IMR-90 (cell line): ENCODE measurements at regions not wholly inside any gene's neighbourhood (a gene's known extent, or its start where the extent isn't known, plus 50 kb on each side); places are given as distances from the start of the nearest gene placed in this dataset.

Experiments used
- ATAC-seq: fragments of 200-7000 bp; cut with Tn5 transposase; 2 replicates; pipeline ENCODE4 v1.9.1; 2020; ENCODE audit warnings: low read depth, mild to moderate bottlenecking, moderate library complexity
- BruUV-seq: library from RNA; stranded (reverse); fragments of 400-500 nt; replicated peaks from 2 replicates; lab custom pipeline; 2021; lab: Mats Ljungman, UMichigan
- CTCF ChIA-PET: fragments of 300-600 bp; formaldehyde crosslinking; extraction: SDS; loops from one replicate; lab custom pipeline; 2021; ENCODE audit warnings: antibody characterized with exemption; lab: Yijun Ruan, JAX
- POLR2A ChIA-PET: fragments of 300-600 bp; sonication (Branson Sonifier 250); formaldehyde crosslinking; loops from one replicate; lab custom pipeline; 2022; ENCODE audit warnings: antibody characterized with exemption; ENCODE audit not compliant: unreplicated experiment; lab: Charles Lee
- DNase-seq: peaks from one replicate; pipeline ENCODE4 v3.0.0; 2013
- H2AFZ ChIP-seq: replicated peaks from 2 replicates; pipeline ENCODE3; 2013; ENCODE audit warnings: low read length, mild to moderate bottlenecking; ENCODE audit not compliant: poor library complexity
- H2AK5ac ChIP-seq: 2 replicates; pipeline ENCODE4 v1.6.1; 2013; ENCODE audit warnings: low read depth, low read length, inconsistent platforms
- H2AK9ac ChIP-seq: replicated peaks from 2 replicates; pipeline ENCODE3; 2013; ENCODE audit warnings: mild to moderate bottlenecking, low read depth, low read length, moderate library complexity; ENCODE audit not compliant: poor library complexity
- H2BK120ac ChIP-seq: 2 replicates; pipeline ENCODE4 v1.6.1; 2013; ENCODE audit warnings: low read depth, low read length, inconsistent platforms
- H2BK15ac ChIP-seq: 3 replicates; pipeline ENCODE4 v1.6.1; 2013; ENCODE audit warnings: low read depth, low read length, inconsistent platforms
- H2BK20ac ChIP-seq: 2 replicates; pipeline ENCODE4 v1.6.1; 2013; ENCODE audit warnings: low read depth, mild to moderate bottlenecking, inconsistent platforms, low read length, moderate library complexity
- H2BK5ac ChIP-seq: 2 replicates; pipeline ENCODE4 v1.6.1; 2013; ENCODE audit warnings: mild to moderate bottlenecking, low read depth, low read length, inconsistent platforms; ENCODE audit not compliant: poor library complexity, severe bottlenecking
- H3K14ac ChIP-seq: replicated peaks from 2 replicates; pipeline ENCODE4 v1.6.1; 2013; ENCODE audit warnings: low read depth, low read length, inconsistent platforms
- H3K18ac ChIP-seq: 2 replicates; pipeline ENCODE4 v1.6.1; 2013; ENCODE audit warnings: low read depth, low read length, control low read depth
- H3K23ac ChIP-seq: 2 replicates; pipeline ENCODE4 v1.6.1; 2013; ENCODE audit warnings: low read depth, low read length, inconsistent platforms
- H3K27ac ChIP-seq: 2 replicates; pipeline ENCODE4 v1.5.1; 2013; ENCODE audit warnings: mild to moderate bottlenecking, control low read depth, low read length; ENCODE audit not compliant: insufficient read depth
- H3K27me3 ChIP-seq: 2 replicates; pipeline ENCODE4 v1.6.1; 2013; ENCODE audit warnings: low read length; ENCODE audit not compliant: control insufficient read depth, insufficient read depth
- H3K36me3 ChIP-seq: 2 replicates; pipeline ENCODE4 v1.6.1; 2013; ENCODE audit warnings: low read length, mixed read lengths; ENCODE audit not compliant: control insufficient read depth, insufficient read depth
- H3K4ac ChIP-seq: 2 replicates; pipeline ENCODE4 v1.6.1; 2013; ENCODE audit warnings: low read depth, low read length, inconsistent platforms
- H3K4me1 ChIP-seq: 2 replicates; pipeline ENCODE4 v1.6.1; 2013; ENCODE audit warnings: low read length, mixed read lengths; ENCODE audit not compliant: control insufficient read depth, insufficient read depth
- H3K4me2 ChIP-seq: 2 replicates; pipeline ENCODE4 v1.6.1; 2013; ENCODE audit warnings: low read depth, mild to moderate bottlenecking, control low read depth, low read length, moderate library complexity
- H3K4me3 ChIP-seq: 2 replicates; pipeline ENCODE4 v1.5.1; 2013; ENCODE audit warnings: low read depth, mild to moderate bottlenecking, control low read depth, low read length, moderate library complexity; ENCODE audit not compliant: insufficient read depth
- H3K56ac ChIP-seq: 2 replicates; pipeline ENCODE4 v1.6.1; 2013; ENCODE audit warnings: low read length, inconsistent platforms; ENCODE audit not compliant: insufficient read depth; ENCODE audit errors: extremely low read depth
- H3K79me1 ChIP-seq, 2 experiments: 2 replicates each; pipeline ENCODE4 v1.6.1; 2013; ENCODE audit warnings: low read length in 2 of 2, inconsistent platforms in 1 of 2, low read depth in 1 of 2
- H3K9ac ChIP-seq: 2 replicates; pipeline ENCODE4 v1.6.1; 2013; ENCODE audit warnings: low read depth, low read length, control low read depth
- H3K9me1 ChIP-seq: 2 replicates; pipeline ENCODE4 v1.6.1; 2013; ENCODE audit warnings: low read length, inconsistent platforms; ENCODE audit not compliant: insufficient read depth
- H3K9me3 ChIP-seq: 2 replicates; pipeline ENCODE4 v1.6.1; 2013; ENCODE audit warnings: low read length; ENCODE audit not compliant: control insufficient read depth, insufficient read depth
- H4K20me1 ChIP-seq: 2 replicates; pipeline ENCODE4 v1.6.1; 2013; ENCODE audit warnings: low read length, inconsistent platforms; ENCODE audit not compliant: insufficient read depth
- H4K5ac ChIP-seq: 2 replicates; pipeline ENCODE4 v1.6.1; 2013; ENCODE audit warnings: mild to moderate bottlenecking, low read depth, low read length, control low read depth
- H4K8ac ChIP-seq, 2 experiments: 2 replicates each; pipeline ENCODE4 v1.6.1; 2013; ENCODE audit warnings: low read depth in 2 of 2, low read length in 2 of 2, control low read depth in 1 of 2, inconsistent platforms in 1 of 2
- H4K91ac ChIP-seq: 2 replicates; pipeline ENCODE4 v1.6.1; 2013; ENCODE audit warnings: low read depth, low read length, inconsistent platforms; ENCODE audit not compliant: insufficient read depth
- BHLHE40 ChIP-seq: fragments of 150-350 bp; IDR thresholded peaks from 2 replicates; pipeline ENCODE4 v1.6.1; 2016; ENCODE audit warnings: mild to moderate bottlenecking, low read depth, low read length
- CHD1 ChIP-seq: IDR thresholded peaks from 2 replicates; pipeline ENCODE4 v1.6.1; 2012; ENCODE audit warnings: low read depth, low read length, improper control_type of control experiment
- FOS ChIP-seq: fragments of 150-350 bp; IDR thresholded peaks from 2 replicates; pipeline ENCODE4 v1.6.1; 2016; ENCODE audit warnings: low read depth, low read length
- MAZ ChIP-seq: IDR thresholded peaks from 2 replicates; pipeline ENCODE4 v1.6.1; 2012; ENCODE audit warnings: low read depth, mild to moderate bottlenecking, low read length, improper control_type of control experiment, moderate library complexity, borderline replicate concordance
- MXI1 ChIP-seq: IDR thresholded peaks from 2 replicates; pipeline ENCODE4 v1.6.1; 2012; ENCODE audit warnings: low read depth, mild to moderate bottlenecking, low read length, moderate library complexity, borderline replicate concordance
- RAD21 ChIP-seq: IDR thresholded peaks from 2 replicates; pipeline ENCODE4 v1.6.1; 2012; ENCODE audit warnings: low read length, improper control_type of control experiment
- RCOR1 ChIP-seq: IDR thresholded peaks from 2 replicates; pipeline ENCODE4 v1.6.1; 2012; ENCODE audit warnings: mild to moderate bottlenecking, low read length, improper control_type of control experiment; ENCODE audit not compliant: insufficient replicate concordance
- SMC3 ChIP-seq: fragments of 150-350 bp; IDR thresholded peaks from 2 replicates; pipeline ENCODE4 v1.6.1; 2016; ENCODE audit warnings: low read depth, mild to moderate bottlenecking, antibody characterized with exemption, low read length, moderate library complexity
- WGBS, 2 experiments: methylation state at CpG; one replicate each; pipeline versions ENCODE4 v1.1.5 to v1.1.7; 2013; ENCODE audit warnings: missing lambda C conversion rate in 2 of 2; ENCODE audit not compliant: insufficient read length in 1 of 2; ENCODE audit errors: extremely low coverage in 2 of 2; 5-methylcytosine and 5-hydroxymethylcytosine counted together
- dilution Hi-C: fragments of 300-500 bp; cut with HindIII; formaldehyde crosslinking; loops from one replicate; pipeline ENCODE4 v1.14.3; 2018; ENCODE audit warnings: low sequenced_read_pairs; ENCODE audit not compliant: unreplicated experiment
- in situ Hi-C: fragments of 300-500 bp; cut with MboI; formaldehyde crosslinking; loops from 3 replicates; pipeline ENCODE4 v1.14.3; 2019; ENCODE audit warnings: low sequenced_read_pairs, inconsistent platforms, mixed read lengths
- intact Hi-C: fragments of 100-400 bp; cut with micrococcal nuclease; formaldehyde crosslinking; loops from 2 replicates; pipeline ENCODE4 v1.10.0; 2022
- TF ChIP-seq, protein P1 (sequence below): fragments of 150-350 bp; IDR thresholded peaks from 2 replicates; pipeline ENCODE4 v1.6.1; 2016; ENCODE audit warnings: low read depth, mild to moderate bottlenecking, low read length, moderate library complexity, borderline replicate concordance

DNA sequence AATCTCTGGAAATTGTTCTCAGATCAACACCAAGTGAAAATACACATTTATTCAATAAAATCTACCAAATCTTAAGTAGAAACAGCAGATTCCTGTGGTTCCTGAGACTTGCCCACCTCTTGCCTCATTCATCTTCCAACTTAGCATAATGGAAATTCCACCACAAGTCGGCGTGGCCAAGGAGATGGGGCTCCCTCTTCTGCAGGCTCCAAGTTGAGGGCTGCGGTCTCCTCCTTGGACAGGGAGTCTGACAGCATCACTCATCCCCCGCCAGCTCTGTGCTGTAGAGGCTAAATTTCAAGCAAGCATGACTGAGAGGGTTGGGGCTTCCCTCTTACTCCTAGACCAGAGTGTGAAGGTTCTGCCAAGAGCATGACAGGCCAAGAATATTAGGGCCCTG lies 273.7 kb downstream of the DIRAS2 start:
- no peak overlapping the region for H4K8ac ChIP-seq
- H2BK5ac ChIP-seq = no peak overlapping the region
- H3K36me3 ChIP-seq = no peaks in the 10 kb centered on the region
- no peak overlapping the region for H2AK9ac ChIP-seq
- H4K20me1 ChIP-seq = no peaks in the 10 kb centered on the region
- ATAC-seq (no peak), DNase-seq (no peak)
- no peaks in the 10 kb centered on the region for H3K27me3 ChIP-seq
- no TSS peak for BruUV-seq
- ChIA-PET CTCF (no interaction called here), POLR2A (no interaction called here)
- H4K5ac ChIP-seq = no peak overlapping the region
- H3K79me1 ChIP-seq = no peaks in the 10 kb centered on the region
- H3K18ac ChIP-seq = no peak overlapping the region
- no peaks in the 10 kb centered on the region for H3K9me1 ChIP-seq
- no peak overlapping the region for H2BK20ac ChIP-seq
- H3K23ac ChIP-seq = no peak overlapping the region
- H3K56ac ChIP-seq = no peak overlapping the region
- H2AFZ ChIP-seq = no peak overlapping the region
- H2AK5ac ChIP-seq = no peak overlapping the region
- no peak overlapping the region for H2BK120ac ChIP-seq
- no peaks in the 10 kb centered on the region for H3K9me3 ChIP-seq
- intact Hi-C loops = no loop called here
- no peak overlapping the region for H3K14ac ChIP-seq
- dilution Hi-C loops = no loop called here
- H2BK15ac ChIP-seq = no peak overlapping the region
- no peaks in the 10 kb centered on the region for H3K4me1 ChIP-seq
- in situ Hi-C loops = no loop called here
- H3K4ac ChIP-seq = no peak overlapping the region
- no peak overlapping the region for H3K4me3 ChIP-seq
- H3K9ac ChIP-seq = no peak overlapping the region
- WGBS, 2 experiments = 80% methylated on average over 2 of the region's 4 CpGs; no CpG with 5 or more reads in 1 of the 2 experiments
- H3K4me2 ChIP-seq = no peak overlapping the region
- no peak overlapping the region for H3K27ac ChIP-seq
- H4K91ac ChIP-seq = no peak overlapping the region
- TF ChIP-seq RCOR1 = no peak
- TF ChIP-seq FOS = no peak
- no peak for TF ChIP-seq RAD21
- no peak for TF ChIP-seq BHLHE40
- TF ChIP-seq CHD1 = no peak
- no peak for TF ChIP-seq MXI1
- TF ChIP-seq SMC3 = no peak
- no peak for TF ChIP-seq MAZ
- TF ChIP-seq, protein P1, sequence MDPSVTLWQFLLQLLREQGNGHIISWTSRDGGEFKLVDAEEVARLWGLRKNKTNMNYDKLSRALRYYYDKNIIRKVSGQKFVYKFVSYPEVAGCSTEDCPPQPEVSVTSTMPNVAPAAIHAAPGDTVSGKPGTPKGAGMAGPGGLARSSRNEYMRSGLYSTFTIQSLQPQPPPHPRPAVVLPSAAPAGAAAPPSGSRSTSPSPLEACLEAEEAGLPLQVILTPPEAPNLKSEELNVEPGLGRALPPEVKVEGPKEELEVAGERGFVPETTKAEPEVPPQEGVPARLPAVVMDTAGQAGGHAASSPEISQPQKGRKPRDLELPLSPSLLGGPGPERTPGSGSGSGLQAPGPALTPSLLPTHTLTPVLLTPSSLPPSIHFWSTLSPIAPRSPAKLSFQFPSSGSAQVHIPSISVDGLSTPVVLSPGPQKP = no peak
